Neural crest cell (in vitro differentiated cells): ENCODE measurements at regions not wholly inside any gene's neighbourhood (a gene's known extent, or its start where the extent isn't known, plus 50 kb on each side); places are given as distances from the start of the nearest gene placed in this dataset.

Experiments
- DNase-seq: peaks from one replicate; pipeline ENCODE4 v3.0.0; 2021; ENCODE audit warnings: low read depth, mixed read lengths, low spot score
- H3K27ac Mint-ChIP-seq: one replicate; pipeline ENCODE4 v1.8.0; 2021; ENCODE audit warnings: mild to moderate bottlenecking, mixed read lengths; ENCODE audit not compliant: unreplicated experiment
- H3K27me3 Mint-ChIP-seq: 2 replicates; pipeline ENCODE4 v1.8.0; 2021; ENCODE audit warnings: low read depth, mild to moderate bottlenecking, mixed read lengths
- H3K36me3 Mint-ChIP-seq: 2 replicates; pipeline ENCODE4 v1.8.0; 2021; ENCODE audit warnings: low read depth, mild to moderate bottlenecking, mixed read lengths
- H3K4me1 Mint-ChIP-seq: 2 replicates; pipeline ENCODE4 v1.8.0; 2021; ENCODE audit warnings: mixed read lengths
- H3K4me3 Mint-ChIP-seq: one replicate; pipeline ENCODE4 v1.8.0; 2021; ENCODE audit warnings: mild to moderate bottlenecking, mixed read lengths
- H3K9me3 Mint-ChIP-seq: 2 replicates; pipeline ENCODE4 v1.8.0; 2021; ENCODE audit warnings: mixed read lengths
- CTCF ChIP-seq: fragments of 200-600 bp; sonication (generic); conservative IDR thresholded peaks from 2 replicates; pipeline ENCODE4 v1.5.0; 2021; ENCODE audit warnings: antibody characterized with exemption, mild to moderate bottlenecking

GRCh38 chr7:125678771-125679170 is 749.1 kb upstream of the POT1 start:
- H3K27me3 Mint-ChIP-seq = no peaks in the 10 kb centered on the region
- no peaks in the 10 kb centered on the region for H3K36me3 Mint-ChIP-seq
- TF ChIP-seq CTCF = no peak
- no peak for DNase-seq
- no peak overlapping the region for H3K4me3 Mint-ChIP-seq
- no peaks in the 10 kb centered on the region for H3K9me3 Mint-ChIP-seq
- H3K4me1 Mint-ChIP-seq = no peaks in the 10 kb centered on the region
- no peak overlapping the region for H3K27ac Mint-ChIP-seq

DNA sequence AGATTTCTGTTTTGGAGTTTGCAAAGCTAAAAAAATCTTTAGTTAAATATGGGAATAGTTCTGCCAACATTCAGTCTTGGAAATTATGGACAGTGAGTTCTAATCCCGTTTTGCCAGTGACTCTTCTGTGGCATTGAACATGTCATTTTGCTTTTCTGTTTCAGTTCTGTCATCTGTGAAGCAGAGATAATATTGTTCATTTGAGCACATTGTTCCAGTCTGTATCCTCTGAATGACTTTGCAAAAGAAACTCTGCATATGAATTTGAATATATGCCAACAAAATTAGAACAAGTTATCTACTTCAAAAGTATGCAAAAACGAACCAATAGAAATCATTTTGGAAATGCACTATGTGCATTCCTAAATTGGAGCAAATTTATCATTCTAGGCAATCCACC is 746.0 kb upstream of the POT1 start:
- H3K27me3 Mint-ChIP-seq = no peaks in the 10 kb centered on the region

GRCh38 chr7:125675169-125675568 is 745.5 kb upstream of the POT1 start:
- Mint-ChIP-seq H3K9me3 (no peaks in the 10 kb centered on the region), H3K4me3 (no peak overlapping the region), H3K4me1 (no peaks in the 10 kb centered on the region), H3K27ac (no peak overlapping the region), H3K27me3 (no peaks in the 10 kb centered on the region), H3K36me3 (no peaks in the 10 kb centered on the region)
- no peak for DNase-seq
- TF ChIP-seq CTCF = no peak

More for the DNA sequence above, 746.0 kb upstream of the POT1 start:
- no peak for TF ChIP-seq CTCF
- H3K36me3 Mint-ChIP-seq = no peaks in the 10 kb centered on the region
- H3K9me3 Mint-ChIP-seq = no peaks in the 10 kb centered on the region
- H3K4me1 Mint-ChIP-seq = no peaks in the 10 kb centered on the region
- H3K4me3 Mint-ChIP-seq = no peak overlapping the region
- H3K27ac Mint-ChIP-seq = no peak overlapping the region
- DNase-seq = no peak

DNA sequence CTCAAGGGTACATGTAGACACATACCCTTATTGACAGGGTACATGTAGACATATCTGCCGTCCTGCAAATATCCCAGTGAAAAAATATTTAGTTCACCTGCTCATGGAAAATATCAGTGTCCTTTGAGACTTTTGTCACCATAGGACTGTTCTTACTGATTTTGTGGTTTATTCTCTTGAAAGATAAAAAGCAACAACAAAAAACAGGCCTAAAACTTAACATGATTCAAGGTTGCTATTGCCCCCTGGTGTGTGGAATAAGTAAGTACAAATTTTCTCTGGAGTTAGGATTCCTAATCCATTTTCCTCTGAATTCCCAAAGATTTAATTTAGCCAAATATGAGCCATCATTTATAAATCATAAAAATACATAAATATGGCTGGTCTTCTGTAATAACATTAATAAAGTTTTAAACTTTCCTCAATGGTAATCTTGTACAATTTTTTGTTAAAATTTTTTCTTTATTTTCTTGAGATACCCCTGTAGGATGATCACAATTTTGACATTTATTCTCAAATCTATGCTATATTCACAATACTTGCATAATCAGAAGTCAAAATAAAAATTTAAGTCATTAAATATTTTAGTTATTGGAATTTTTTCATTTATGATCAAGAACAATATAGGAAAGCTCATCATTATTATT is 741.4 kb upstream of the POT1 start:
- H3K27ac Mint-ChIP-seq = no peak overlapping the region
- H3K4me1 Mint-ChIP-seq = no peaks in the 10 kb centered on the region
- no peak for DNase-seq

GRCh38 chr7:125668321-125668993 is 738.8 kb upstream of the POT1 start:
- Mint-ChIP-seq H3K36me3 (no peaks in the 10 kb centered on the region), H3K9me3 (no peaks in the 10 kb centered on the region), H3K4me3 (no peak overlapping the region), H3K4me1 (peaks cover 5% of the 10 kb centered on the region), H3K27me3 (no peaks in the 10 kb centered on the region), H3K27ac (no peak overlapping the region)
- DNase-seq = no peak
- TF ChIP-seq CTCF = no peak

More for the DNA sequence above, 741.4 kb upstream of the POT1 start:
- Mint-ChIP-seq H3K36me3 (no peaks in the 10 kb centered on the region), H3K4me3 (no peak overlapping the region), H3K9me3 (no peaks in the 10 kb centered on the region), H3K27me3 (no peaks in the 10 kb centered on the region)
- TF ChIP-seq CTCF = peak; percentile 88
